T-cell (primary cell): ENCODE measurements at regions not wholly inside any gene's neighbourhood (a gene's known extent, or its start where the extent isn't known, plus 50 kb on each side); places are given as distances from the start of the nearest gene placed in this dataset.
"Not testable (repeated sequence)": the region's sequence is repeated elsewhere in the genome, so short reads cannot be mapped to it uniquely, and the experiment has no call there.

Source experiments
- ATAC-seq, 4 experiments: fragments of 200-7000 bp in 3 of 4; fragments of 150-1000 bp in 1 of 4; cut with Tn5 transposase; replicated peaks in 1 of 4; 1 replicate in 3 of 4; 2 replicates in 1 of 4; pipeline ENCODE4 v1.10.0; 2021; ENCODE audit warnings: moderate library complexity in 3 of 4, mild to moderate bottlenecking in 2 of 4, moderate number of reproducible peaks in 1 of 4
- CTCF ChIA-PET, 2 donors: fragments of 300-600 bp; sonication (Branson Sonifier 250); formaldehyde crosslinking; loops; one replicate each; lab custom pipeline; 2022; ENCODE audit warnings: antibody characterized with exemption in 2 of 2; lab: Charles Lee
- POLR2A ChIA-PET, 2 donors: fragments of 300-600 bp; sonication (Branson Sonifier 250); formaldehyde crosslinking; loops; one replicate each; lab custom pipeline; 2022; ENCODE audit warnings: antibody characterized with exemption in 2 of 2; lab: Charles Lee
- DNase-seq, 35 experiments: peaks; one replicate each; pipeline versions ENCODE4 v3.0.0 to v3.0.0-alpha.2; 2013 to 2023
- H3K27ac ChIP-seq: one replicate; pipeline ENCODE4 v1.5.1; 2013; ENCODE audit warnings: low read length
- H3K27me3 ChIP-seq, 2 experiments: replicated peaks in 1 of 2; 1 replicate in 1 of 2; 2 replicates in 1 of 2; pipeline versions ENCODE4 v1.6.1 to v1.7.0; 2013; ENCODE audit warnings: low read length in 1 of 2, mixed read lengths in 1 of 2; ENCODE audit not compliant: control insufficient read depth in 2 of 2, insufficient read depth in 2 of 2; ENCODE audit errors: extremely low read depth in 1 of 2
- H3K36me3 ChIP-seq, 2 donors: 1 replicate in 1 of 2; 2 replicates in 1 of 2; pipeline versions ENCODE4 v1.6.1 to v1.7.0; 2013; ENCODE audit warnings: low read length in 1 of 2; ENCODE audit not compliant: control insufficient read depth in 2 of 2, insufficient read depth in 1 of 2; ENCODE audit errors: extremely low read depth in 1 of 2
- H3K4me1 ChIP-seq, 2 experiments: 1 replicate in 1 of 2; 2 replicates in 1 of 2; pipeline versions ENCODE4 v1.6.1 to v1.7.0; 2013; ENCODE audit warnings: low read length in 2 of 2, mixed read lengths in 1 of 2; ENCODE audit not compliant: insufficient read depth in 2 of 2, control insufficient read depth in 1 of 2; ENCODE audit errors: extremely low read depth in 1 of 2
- H3K4me3 ChIP-seq, 2 donors: 1 replicate in 1 of 2; 2 replicates in 1 of 2; pipeline versions ENCODE4 v1.5.1 to v1.7.0; 2013; ENCODE audit warnings: mild to moderate bottlenecking in 2 of 2, low read length in 1 of 2, moderate library complexity in 1 of 2; ENCODE audit not compliant: control insufficient read depth in 1 of 2; ENCODE audit errors: extremely low read depth in 1 of 2
- H3K9me3 ChIP-seq: 2 replicates; pipeline ENCODE4 v1.7.0; 2013
- H3K27ac Mint-ChIP-seq, 2 donors: one replicate each; pipeline ENCODE4 v1.8.0; 2020 to 2021; ENCODE audit warnings: mild to moderate bottlenecking in 2 of 2, mixed read lengths in 2 of 2
- H3K27me3 Mint-ChIP-seq, 2 donors: one replicate each; pipeline ENCODE4 v1.8.0; 2021 to 2022; ENCODE audit warnings: mixed read lengths in 2 of 2
- H3K36me3 Mint-ChIP-seq: one replicate; pipeline ENCODE4 v1.8.0; 2021; ENCODE audit warnings: mixed read lengths
- H3K4me1 Mint-ChIP-seq, 3 donors: one replicate each; pipeline ENCODE4 v1.8.0; 2020 to 2022; ENCODE audit warnings: mixed read lengths in 3 of 3, mild to moderate bottlenecking in 1 of 3
- H3K4me3 Mint-ChIP-seq, 3 donors: one replicate each; pipeline ENCODE4 v1.8.0; 2020 to 2022; ENCODE audit warnings: mild to moderate bottlenecking in 3 of 3, mixed read lengths in 3 of 3, moderate library complexity in 3 of 3
- H3K9me3 Mint-ChIP-seq, 3 donors: one replicate each; pipeline ENCODE4 v1.8.0; 2020 to 2022; ENCODE audit warnings: mixed read lengths in 3 of 3
- WGBS: methylation state at CpG from one replicate; pipeline ENCODE4 v1.1.5; 2013; ENCODE audit warnings: missing lambda C conversion rate; ENCODE audit not compliant: insufficient coverage; 5-methylcytosine and 5-hydroxymethylcytosine counted together

DNA sequence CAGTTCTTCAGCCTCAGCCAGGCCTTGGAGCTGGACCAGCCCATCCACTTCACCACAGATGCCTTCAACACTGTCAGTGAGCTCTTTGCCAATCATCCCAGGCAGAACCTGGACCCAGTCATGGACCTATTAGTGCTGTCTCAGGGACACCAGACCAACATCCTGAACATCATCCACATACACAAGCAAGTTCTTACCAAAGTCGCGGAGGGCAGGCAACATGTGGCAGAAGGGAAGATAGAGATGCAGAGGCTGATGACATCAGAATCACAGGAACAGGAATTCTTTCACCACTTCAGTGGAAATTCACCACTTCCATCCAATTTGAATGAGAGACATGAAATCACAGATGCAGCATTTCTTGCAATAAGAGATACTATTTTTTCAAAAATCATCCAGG is 845.3 kb downstream of the FOXD4L5 start:
- H3K9me3 ChIP-seq, H3K27me3 ChIP-seq, ATAC-seq, H3K9me3 Mint-ChIP-seq, H3K27me3 Mint-ChIP-seq, H3K4me1 Mint-ChIP-seq, H3K36me3 Mint-ChIP-seq, DNase-seq, H3K27ac Mint-ChIP-seq, H3K4me3 ChIP-seq, POLR2A ChIA-PET, H3K27ac ChIP-seq, H3K4me3 Mint-ChIP-seq, H3K36me3 ChIP-seq, H3K4me1 ChIP-seq, CTCF ChIA-PET: not testable (repeated sequence)
- no CpG with 5 or more reads among the region's 2 CpGs for WGBS
